Stomach (tissue), 8 donors: ENCODE measurements at regions not wholly inside any gene's neighbourhood (a gene's known extent, or its start where the extent isn't known, plus 50 kb on each side); places are given as distances from the start of the nearest gene placed in this dataset.
A peak's percentile ranks its signal among the peaks of the same experiment; 100 is the strongest.

Source experiments
- DNase-seq, 2 donors: peaks; one replicate each; pipeline versions ENCODE4 v3.0.0 to v3.0.0-alpha.2; 2013 to 2019
- H3K27ac ChIP-seq, 5 donors: fragments of 200-600 bp in 4 of 5; sonication (generic) in 4 of 5; one replicate each; pipeline ENCODE4 v1.5.1; 2013 to 2019; ENCODE audit warnings: mild to moderate bottlenecking in 1 of 5, moderate library complexity in 1 of 5
- H3K27me3 ChIP-seq, 3 donors: fragments of 200-600 bp; sonication (generic); one replicate each; pipeline ENCODE4 v1.5.1; 2017 to 2019; ENCODE audit warnings: mixed run types in 1 of 3
- H3K36me3 ChIP-seq, 4 donors: fragments of 200-600 bp; sonication (generic); 1 replicate in 3 of 4; 2 replicates in 1 of 4; pipeline ENCODE4 v1.5.1; 2016 to 2019
- H3K4me1 ChIP-seq, 4 donors: fragments of 200-600 bp; sonication (generic); one replicate each; pipeline ENCODE4 v1.5.1; 2016 to 2019
- H3K4me3 ChIP-seq, 4 donors: fragments of 200-600 bp; sonication (generic) in 3 of 4; one replicate each; pipeline ENCODE4 v1.5.1; 2016 to 2019; ENCODE audit warnings: mild to moderate bottlenecking in 1 of 4
- H3K9me3 ChIP-seq, 4 donors: fragments of 200-600 bp; sonication (generic); one replicate each; pipeline ENCODE4 v1.5.1; 2016 to 2019
- EP300 ChIP-seq: sonication (generic); formaldehyde crosslinking; IDR thresholded peaks from one replicate; pipeline ENCODE4 v1.6.1; 2017; ENCODE audit warnings: antibody characterized with exemption
- POLR2A ChIP-seq, 4 donors: fragments of 450-650 bp; IDR thresholded peaks; one replicate each; pipeline ENCODE4 v1.6.1; 2016; ENCODE audit warnings: antibody characterized with exemption in 4 of 4, control low read depth in 2 of 4, mild to moderate bottlenecking in 1 of 4, moderate library complexity in 1 of 4
- POLR2AphosphoS5 ChIP-seq, 3 donors: sonication (generic); formaldehyde crosslinking; IDR thresholded peaks; one replicate each; pipeline ENCODE4 v1.6.1; 2016; ENCODE audit warnings: antibody characterized with exemption in 3 of 3
- WGBS, 5 donors: extraction: QIAGEN DNeasy Blood & Tissue Kit in 3 of 5; methylation state at CpG; one replicate each; pipeline versions ENCODE4 v1.1.5 to v1.1.7; 2013 to 2018; 5-methylcytosine and 5-hydroxymethylcytosine counted together
- intact Hi-C: fragments of 100-400 bp; cut with DNase I; formaldehyde crosslinking; loops from one replicate; pipeline ENCODE4 v1.15.1; 2023; ENCODE audit warnings: low total_unique reads
- TF ChIP-seq, protein P1 (sequence below), 7 experiments: fragments of 450-650 bp in 4 of 7; fragments of 200-600 bp in 3 of 7; sonication (generic) in 3 of 7; IDR thresholded peaks; one replicate each; pipeline ENCODE4 v1.5.1; 2016 to 2019; ENCODE audit warnings: antibody characterized with exemption in 7 of 7, control low read depth in 2 of 7, mild to moderate bottlenecking in 1 of 7
- donor health status: healthy with polysubstance abuse.
- donor health status: Bipolar disorder and iron deficiency.
- donor health status: healthy.

DNA sequence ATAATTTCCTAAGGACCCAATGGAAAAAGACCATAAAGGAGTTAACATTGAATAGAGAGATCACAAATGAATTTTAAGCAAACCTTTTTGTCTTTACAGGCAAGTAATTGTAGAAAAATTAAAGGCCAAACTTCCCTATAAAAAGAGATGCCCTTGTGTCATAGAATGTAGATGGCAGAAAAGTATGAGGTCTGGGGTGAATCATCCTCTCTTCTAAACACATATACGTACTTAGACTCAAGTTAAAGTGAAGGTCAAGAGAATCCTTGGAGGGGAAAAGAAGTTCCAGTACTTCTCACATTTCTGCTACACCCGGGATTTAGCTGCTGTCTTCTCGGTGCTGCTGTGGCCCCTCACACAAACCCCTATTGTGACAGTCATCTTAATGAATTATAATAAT lies 116.2 kb upstream of the ARID2 start:
- intact Hi-C loops = no loop called here
- no peak for TF ChIP-seq POLR2A (IDR thresholded peaks at IDR 0.05)
- TF ChIP-seq EP300 = no peak
- TF ChIP-seq, protein P1, sequence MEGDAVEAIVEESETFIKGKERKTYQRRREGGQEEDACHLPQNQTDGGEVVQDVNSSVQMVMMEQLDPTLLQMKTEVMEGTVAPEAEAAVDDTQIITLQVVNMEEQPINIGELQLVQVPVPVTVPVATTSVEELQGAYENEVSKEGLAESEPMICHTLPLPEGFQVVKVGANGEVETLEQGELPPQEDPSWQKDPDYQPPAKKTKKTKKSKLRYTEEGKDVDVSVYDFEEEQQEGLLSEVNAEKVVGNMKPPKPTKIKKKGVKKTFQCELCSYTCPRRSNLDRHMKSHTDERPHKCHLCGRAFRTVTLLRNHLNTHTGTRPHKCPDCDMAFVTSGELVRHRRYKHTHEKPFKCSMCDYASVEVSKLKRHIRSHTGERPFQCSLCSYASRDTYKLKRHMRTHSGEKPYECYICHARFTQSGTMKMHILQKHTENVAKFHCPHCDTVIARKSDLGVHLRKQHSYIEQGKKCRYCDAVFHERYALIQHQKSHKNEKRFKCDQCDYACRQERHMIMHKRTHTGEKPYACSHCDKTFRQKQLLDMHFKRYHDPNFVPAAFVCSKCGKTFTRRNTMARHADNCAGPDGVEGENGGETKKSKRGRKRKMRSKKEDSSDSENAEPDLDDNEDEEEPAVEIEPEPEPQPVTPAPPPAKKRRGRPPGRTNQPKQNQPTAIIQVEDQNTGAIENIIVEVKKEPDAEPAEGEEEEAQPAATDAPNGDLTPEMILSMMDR (IDR thresholded peaks at IDR 0.05) = no peak
- TF ChIP-seq POLR2AphosphoS5 (IDR thresholded peaks at IDR 0.05) = no peak
- no peaks in the 10 kb centered on the region for H3K27me3 ChIP-seq
- H3K36me3 ChIP-seq = no peaks in the 10 kb centered on the region
- no peak for DNase-seq
- no peak overlapping the region for H3K4me3 ChIP-seq
- H3K4me1 ChIP-seq = peaks cover 0 to 6% (median 3%) of the 10 kb centered on the region in 4 donors
- 72 to 85% (median 78%) methylated on average over 3 of the region's 3 CpGs for WGBS, 5 donors
- H3K27ac ChIP-seq = no peak overlapping the region
- H3K9me3 ChIP-seq = no peaks in the 10 kb centered on the region

DNA sequence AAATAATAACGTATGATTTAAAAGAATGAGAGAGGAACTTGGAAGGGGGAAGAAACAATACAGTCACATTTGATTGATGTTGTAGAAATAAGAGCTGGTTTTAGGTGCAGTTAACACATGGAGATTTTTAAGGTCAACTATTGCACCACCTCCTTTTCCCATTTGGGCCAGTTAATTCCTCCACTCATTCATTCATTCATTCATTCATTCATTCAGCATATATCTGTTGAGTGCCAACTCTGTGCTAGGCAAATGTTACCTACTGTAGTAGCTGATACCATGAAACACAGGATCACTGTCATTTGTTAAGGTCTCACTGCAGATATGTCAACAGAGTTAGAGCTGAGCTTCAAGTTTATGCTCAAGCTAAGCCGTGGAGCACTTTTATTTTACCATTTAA lies 115.7 kb upstream of the ARID2 start:
- H3K9me3 ChIP-seq = no peaks in the 10 kb centered on the region
- no peak overlapping the region for H3K4me3 ChIP-seq
- DNase-seq = no peak
- H3K4me1 ChIP-seq = peaks cover 0 to 6% (median 3%) of the 10 kb centered on the region in 4 donors
- TF ChIP-seq POLR2AphosphoS5 (IDR thresholded peaks at IDR 0.05) (no peak), POLR2A (IDR thresholded peaks at IDR 0.05) (no peak), EP300 (no peak)
- TF ChIP-seq, protein P1 (IDR thresholded peaks at IDR 0.05) = no peak
- intact Hi-C loops = no loop called here
- no peak overlapping the region for H3K27ac ChIP-seq
- 67 to 78% (median 70%) methylated on average over 2 of the region's 2 CpGs for WGBS, 5 donors
- no peaks in the 10 kb centered on the region for H3K27me3 ChIP-seq
- no peaks in the 10 kb centered on the region for H3K36me3 ChIP-seq

DNA sequence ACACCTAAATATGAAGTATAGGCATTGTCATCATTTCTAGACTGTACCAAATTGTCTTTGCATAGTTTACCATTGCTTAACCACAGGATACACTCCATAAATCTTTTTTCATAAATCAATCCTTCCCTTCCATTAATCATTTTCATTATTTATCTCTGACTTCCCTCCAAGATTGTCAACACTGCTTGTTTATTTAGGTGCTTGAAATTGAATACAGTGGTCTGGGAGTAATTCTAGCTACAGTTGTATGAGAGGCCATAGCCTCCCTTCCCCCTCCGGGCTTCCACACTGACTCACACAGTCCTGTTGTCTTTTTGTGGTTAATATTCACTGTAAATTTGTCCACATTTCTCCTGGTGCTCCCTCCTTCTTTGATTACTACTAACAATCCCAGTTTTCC lies 114.2 kb upstream of the ARID2 start:
- peak in 1 of 2 donors; percentile 13 for DNase-seq
- Histone ChIP-seq H3K27ac (no peak overlapping the region), H3K4me1 (peaks cover 0 to 6% (median 3%) of the 10 kb centered on the region in 4 donors), H3K4me3 (no peak overlapping the region), H3K36me3 (no peaks in the 10 kb centered on the region), H3K9me3 (no peaks in the 10 kb centered on the region), H3K27me3 (no peaks in the 10 kb centered on the region)
- intact Hi-C loops = no loop called here
- TF ChIP-seq EP300 (no peak), POLR2A (IDR thresholded peaks at IDR 0.05) (no peak), POLR2AphosphoS5 (IDR thresholded peaks at IDR 0.05) (no peak)
- TF ChIP-seq, protein P1 (IDR thresholded peaks at IDR 0.05) = no peak
- WGBS, 5 donors = 12 to 43% (median 30%) methylated on average over 1 of the region's 1 CpG

DNA sequence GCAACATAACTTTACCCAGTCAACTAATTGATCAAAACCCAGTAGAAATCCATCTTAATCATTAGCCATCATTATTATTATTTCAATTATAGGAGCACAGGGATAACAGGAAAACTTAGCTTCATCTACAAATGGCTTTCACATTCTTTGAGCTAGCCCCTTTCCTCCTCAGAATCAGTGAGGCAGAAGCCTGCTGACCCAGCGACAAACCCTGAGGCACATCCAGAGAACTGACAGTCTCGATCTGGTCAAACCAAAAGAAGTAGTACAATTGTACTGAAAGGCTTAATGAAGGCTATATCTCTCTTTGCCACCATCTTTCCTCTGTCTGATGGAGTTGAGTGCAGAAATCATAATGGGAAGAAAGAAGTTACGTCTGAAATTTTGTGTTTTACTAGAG lies 109.8 kb upstream of the ARID2 start:
- H3K36me3 ChIP-seq = no peaks in the 10 kb centered on the region
- intact Hi-C loops = no loop called here
- no peak for DNase-seq

More for the DNA sequence above, 109.8 kb upstream of the ARID2 start:
- WGBS, 5 donors = 94 to 97% (median 95%) methylated on average over 3 of the region's 3 CpGs
- no peaks in the 10 kb centered on the region for H3K27me3 ChIP-seq
- H3K9me3 ChIP-seq = no peaks in the 10 kb centered on the region
- H3K4me1 ChIP-seq = no peaks in the 10 kb centered on the region
- H3K4me3 ChIP-seq = no peak overlapping the region
- H3K27ac ChIP-seq = no peak overlapping the region
- TF ChIP-seq POLR2AphosphoS5 (IDR thresholded peaks at IDR 0.05) = no peak
- TF ChIP-seq POLR2A (IDR thresholded peaks at IDR 0.05) = no peak
- TF ChIP-seq, protein P1 (IDR thresholded peaks at IDR 0.05) = no peak
- TF ChIP-seq EP300 = no peak
